ENCODE measurements at regions not wholly inside any gene's neighbourhood (a gene's known extent, or its start where the extent isn't known, plus 50 kb on each side); places are given as distances from the start of the nearest gene placed in this dataset.
"Not testable (repeated sequence)": the region's sequence is repeated elsewhere in the genome, so short reads cannot be mapped to it uniquely, and the experiment has no call there.

- no peak for TF ChIP-seq POLR2A (IDR thresholded peaks at IDR 0.05)
- TF ChIP-seq CTCF (IDR thresholded peaks at IDR 0.05) = no peak
- H3K27ac ChIP-seq = no peak overlapping the region
- WGBS, 4 donors = 28 to 50% (median 36%) methylated on average over 1 of the region's 1 CpG
- intact Hi-C loops (cut with DNase I) = no loop called here
- no peaks in the 10 kb centered on the region for H3K9me3 ChIP-seq (replicated peaks in 1 of 3)
- H3K36me3 ChIP-seq (replicated peaks in 1 of 2) = no peaks in the 10 kb centered on the region
- DNase-seq = no peak
- H3K27me3 ChIP-seq = no peaks in the 10 kb centered on the region
- H3K4me3 ChIP-seq = no peak overlapping the region
- H3K4me1 ChIP-seq (replicated peaks in 1 of 2) = no peaks in the 10 kb centered on the region
These were observed 81.4 kb upstream of the TCF21 start for GRCh38 chr6:133807501-133807900.

GRCh38 chr6:133809406-133809805 lies 79.5 kb upstream of the TCF21 start:
- 68 to 85% (median 79%) methylated on average over 1 of the region's 1 CpG for WGBS, 4 donors
- Histone ChIP-seq H3K4me1 (replicated peaks in 1 of 2) (no peaks in the 10 kb centered on the region), H3K36me3 (replicated peaks in 1 of 2) (no peaks in the 10 kb centered on the region), H3K27ac (no peak overlapping the region), H3K4me3 (no peak overlapping the region), H3K27me3 (no peaks in the 10 kb centered on the region), H3K9me3 (replicated peaks in 1 of 3) (no peaks in the 10 kb centered on the region)
- intact Hi-C loops (cut with DNase I) = no loop called here
- no peak for TF ChIP-seq CTCF (IDR thresholded peaks at IDR 0.05)
- no peak for TF ChIP-seq POLR2A (IDR thresholded peaks at IDR 0.05)
- DNase-seq = no peak

- DNase-seq = no peak
- Histone ChIP-seq H3K4me1 (replicated peaks in 1 of 2) (no peaks in the 10 kb centered on the region), H3K36me3 (replicated peaks in 1 of 2) (no peaks in the 10 kb centered on the region), H3K9me3 (replicated peaks in 1 of 3) (no peaks in the 10 kb centered on the region), H3K27ac (no peak overlapping the region), H3K27me3 (no peaks in the 10 kb centered on the region), H3K4me3 (no peak overlapping the region)
- intact Hi-C loops (cut with DNase I) = no loop called here
- 79 to 89% (median 83%) methylated on average over 3 of the region's 3 CpGs for WGBS, 4 donors
- TF ChIP-seq CTCF (IDR thresholded peaks at IDR 0.05) = no peak
- no peak for TF ChIP-seq POLR2A (IDR thresholded peaks at IDR 0.05)
These were observed 77.4 kb upstream of the TCF21 start for GRCh38 chr6:133811557-133811956.

- intact Hi-C loops (cut with DNase I); H3K4me3 ChIP-seq; DNase-seq; H3K27me3 ChIP-seq; H3K36me3 ChIP-seq (replicated peaks in 1 of 2); H3K4me1 ChIP-seq (replicated peaks in 1 of 2); H3K27ac ChIP-seq; H3K9me3 ChIP-seq (replicated peaks in 1 of 3): not testable (repeated sequence)
- 68 to 82% (median 76%) methylated on average over 2 of the region's 2 CpGs for WGBS, 4 donors
These were observed 76.5 kb upstream of the TCF21 start for GRCh38 chr6:133812446-133812845.

GRCh38 chr6:133814238-133814637 lies 74.7 kb upstream of the TCF21 start:
- no peak for TF ChIP-seq POLR2A (IDR thresholded peaks at IDR 0.05)
- TF ChIP-seq CTCF (IDR thresholded peaks at IDR 0.05) = no peak
- intact Hi-C loops (cut with DNase I) = no loop called here
- H3K27ac ChIP-seq = no peak overlapping the region

More at GRCh38 chr6:133814238-133814637, 74.7 kb upstream of the TCF21 start:
- no peaks in the 10 kb centered on the region for H3K27me3 ChIP-seq
- 40 to 100% (median 60%) methylated on average over 1 of the region's 1 CpG for WGBS, 4 donors
- H3K4me1 ChIP-seq (replicated peaks in 1 of 2) = no peaks in the 10 kb centered on the region
- no peak for DNase-seq
- no peaks in the 10 kb centered on the region for H3K36me3 ChIP-seq (replicated peaks in 1 of 2)
- no peaks in the 10 kb centered on the region for H3K9me3 ChIP-seq (replicated peaks in 1 of 3)
- H3K4me3 ChIP-seq = no peak overlapping the region

Data from adrenal gland (tissue), 9 donors.